AG04450 (cell line): ENCODE measurements at regions not wholly inside any gene's neighbourhood (a gene's known extent, or its start where the extent isn't known, plus 50 kb on each side); places are given as distances from the start of the nearest gene placed in this dataset.

ENCODE experiments used
- CTCF ChIA-PET: fragments of 300-600, 350-600 bp; formaldehyde crosslinking; extraction: SDS; loops from one replicate; lab custom pipeline; 2022; ENCODE audit warnings: antibody characterized with exemption, inconsistent platforms; lab: Charles Lee
- POLR2A ChIA-PET: fragments of 350-600 bp; formaldehyde crosslinking; extraction: SDS; loops from one replicate; lab custom pipeline; 2021; ENCODE audit warnings: antibody characterized with exemption, inconsistent platforms; lab: Yijun Ruan, JAX
- DNase-seq: peaks from one replicate; pipeline ENCODE4 v3.0.0-alpha.2; 2011; ENCODE audit warnings: low read depth, low spot score
- H3K27ac ChIP-seq: one replicate; pipeline ENCODE4 v1.5.1; 2012; ENCODE audit warnings: low read depth, low read length, control low read depth
- H3K27me3 ChIP-seq: one replicate; pipeline ENCODE4 v1.6.0; 2012; ENCODE audit warnings: low read length; ENCODE audit not compliant: control insufficient read depth, insufficient read depth
- H3K4me3 ChIP-seq: 2 replicates; pipeline ENCODE4 v1.5.1; 2011; ENCODE audit warnings: mild to moderate bottlenecking, low read depth, low read length, control low read depth
- H3K9me3 ChIP-seq: 2 replicates; pipeline ENCODE4 v1.5.1; 2012; ENCODE audit warnings: low read length; ENCODE audit not compliant: control insufficient read depth, insufficient read depth
- TF ChIP-seq, protein P1 (sequence below): IDR thresholded peaks from 2 replicates; pipeline ENCODE4 v1.5.1; 2011; ENCODE audit warnings: low read depth, low read length, control low read depth, inconsistent platforms

- DNase-seq: no peak
- Histone ChIP-seq H3K27me3 (no peaks in the 10 kb centered on the region), H3K27ac (no peak overlapping the region), H3K9me3 (no peaks in the 10 kb centered on the region), H3K4me3 (no peak overlapping the region)
- ChIA-PET CTCF (no interaction called here), POLR2A (no interaction called here)
- TF ChIP-seq, protein P1, sequence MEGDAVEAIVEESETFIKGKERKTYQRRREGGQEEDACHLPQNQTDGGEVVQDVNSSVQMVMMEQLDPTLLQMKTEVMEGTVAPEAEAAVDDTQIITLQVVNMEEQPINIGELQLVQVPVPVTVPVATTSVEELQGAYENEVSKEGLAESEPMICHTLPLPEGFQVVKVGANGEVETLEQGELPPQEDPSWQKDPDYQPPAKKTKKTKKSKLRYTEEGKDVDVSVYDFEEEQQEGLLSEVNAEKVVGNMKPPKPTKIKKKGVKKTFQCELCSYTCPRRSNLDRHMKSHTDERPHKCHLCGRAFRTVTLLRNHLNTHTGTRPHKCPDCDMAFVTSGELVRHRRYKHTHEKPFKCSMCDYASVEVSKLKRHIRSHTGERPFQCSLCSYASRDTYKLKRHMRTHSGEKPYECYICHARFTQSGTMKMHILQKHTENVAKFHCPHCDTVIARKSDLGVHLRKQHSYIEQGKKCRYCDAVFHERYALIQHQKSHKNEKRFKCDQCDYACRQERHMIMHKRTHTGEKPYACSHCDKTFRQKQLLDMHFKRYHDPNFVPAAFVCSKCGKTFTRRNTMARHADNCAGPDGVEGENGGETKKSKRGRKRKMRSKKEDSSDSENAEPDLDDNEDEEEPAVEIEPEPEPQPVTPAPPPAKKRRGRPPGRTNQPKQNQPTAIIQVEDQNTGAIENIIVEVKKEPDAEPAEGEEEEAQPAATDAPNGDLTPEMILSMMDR: no peak
Measured at GRCh38 chr4:35963383-35963782, 280.9 kb downstream of the ARAP2 start.

DNA sequence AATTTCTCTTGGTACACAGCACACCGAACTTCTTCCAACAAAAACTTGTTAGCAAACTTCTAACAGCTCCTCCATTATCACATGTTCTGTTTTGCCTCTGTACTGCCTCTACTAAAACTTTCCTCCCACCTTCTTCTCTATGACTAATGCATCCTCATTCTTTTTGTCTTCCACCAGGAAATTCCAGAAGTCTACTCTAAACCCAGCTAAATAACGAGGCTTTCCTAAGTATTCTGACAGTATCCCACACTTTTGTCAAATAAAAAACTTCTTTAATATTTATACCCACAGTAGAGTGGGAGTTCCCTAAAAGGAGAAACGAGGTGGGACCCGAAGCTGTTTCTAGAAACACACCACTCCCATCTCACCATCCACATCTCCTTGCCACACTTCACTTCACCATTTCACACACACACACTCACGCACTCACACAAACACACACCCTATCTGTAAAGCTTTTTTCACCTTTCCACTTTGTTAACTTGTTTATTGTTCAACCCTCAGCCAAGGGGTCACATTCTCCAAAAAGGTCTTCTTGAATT, 280.3 kb downstream of the ARAP2 start:
- Histone ChIP-seq H3K27me3 (no peaks in the 10 kb centered on the region), H3K4me3 (no peak overlapping the region), H3K27ac (no peak overlapping the region), H3K9me3 (no peaks in the 10 kb centered on the region)
- no peak for DNase-seq
- CTCF ChIA-PET: no interaction called here
- POLR2A ChIA-PET: no interaction called here
- TF ChIP-seq, protein P1: no peak

- ChIA-PET CTCF (no interaction called here), POLR2A (no interaction called here)
- Histone ChIP-seq H3K9me3 (no peaks in the 10 kb centered on the region), H3K4me3 (no peak overlapping the region), H3K27ac (no peak overlapping the region), H3K27me3 (no peaks in the 10 kb centered on the region)
- DNase-seq: no peak
- TF ChIP-seq, protein P1: no peak
Measured at GRCh38 chr4:35965300-35965699, 279.0 kb downstream of the ARAP2 start.

DNA sequence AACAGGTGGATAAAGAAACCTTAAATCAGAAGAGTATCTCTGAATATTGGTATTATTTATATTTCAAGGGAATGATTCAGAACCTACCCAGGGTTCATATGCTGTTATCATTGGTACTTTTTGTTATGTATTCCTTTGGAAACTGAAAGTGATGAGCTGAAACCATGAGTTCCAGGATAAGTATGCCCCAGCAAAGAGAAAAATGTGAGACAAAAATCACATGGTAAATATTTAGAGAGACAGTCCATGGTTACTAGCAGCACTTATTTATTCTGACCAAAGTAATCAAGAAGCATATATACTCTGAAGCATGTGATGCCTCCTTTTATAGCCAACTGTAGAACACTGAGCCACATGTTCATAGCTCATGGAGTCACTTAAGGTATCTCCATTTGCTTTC, 277.7 kb downstream of the ARAP2 start:
- no peak overlapping the region for H3K4me3 ChIP-seq
- POLR2A ChIA-PET: no interaction called here

GRCh38 chr4:35970366-35970960, 273.9 kb downstream of the ARAP2 start:
- H3K27ac ChIP-seq: no peak overlapping the region

More for the DNA sequence above, 277.7 kb downstream of the ARAP2 start:
- no peaks in the 10 kb centered on the region for H3K27me3 ChIP-seq
- CTCF ChIA-PET: no interaction called here
- no peak overlapping the region for H3K27ac ChIP-seq
- no peak for DNase-seq
- TF ChIP-seq, protein P1: no peak
- H3K9me3 ChIP-seq: no peaks in the 10 kb centered on the region

More at GRCh38 chr4:35970366-35970960, 273.9 kb downstream of the ARAP2 start:
- TF ChIP-seq, protein P1: no peak
- H3K9me3 ChIP-seq: no peaks in the 10 kb centered on the region
- H3K27me3 ChIP-seq: no peaks in the 10 kb centered on the region
- ChIA-PET CTCF (no interaction called here), POLR2A (no interaction called here)
- DNase-seq: no peak
- H3K4me3 ChIP-seq: no peak overlapping the region
